GM23338 (cell line): ENCODE measurements at regions not wholly inside any gene's neighbourhood (a gene's known extent, or its start where the extent isn't known, plus 50 kb on each side); places are given as distances from the start of the nearest gene placed in this dataset.

Source experiments
- ATAC-seq: fragments of 200-7000 bp; cut with Tn5 transposase; 3 replicates; pipeline ENCODE4 v1.9.1; 2020
- DNase-seq: peaks from one replicate; pipeline ENCODE4 v3.0.0-alpha.2; 2015; ENCODE audit warnings: low spot score
- H2AFZ ChIP-seq: fragments of 200-600 bp; sonication (generic); 2 replicates; pipeline ENCODE4 v1.8.0; 2016; ENCODE audit warnings: antibody characterized with exemption, mild to moderate bottlenecking, moderate library complexity
- H3F3A ChIP-seq: fragments of 200-600 bp; sonication (generic); replicated peaks from 2 replicates; pipeline ENCODE4 v1.8.0; 2017; ENCODE audit warnings: antibody characterized with exemption, mixed run types, low read depth
- H3K27ac ChIP-seq: fragments of 200-600 bp; sonication (generic); 2 replicates; pipeline ENCODE4 v1.6.1; 2016; ENCODE audit warnings: low read depth
- H3K27me3 ChIP-seq: fragments of 200-600 bp; sonication (generic); 2 replicates; pipeline ENCODE4 v1.8.0; 2016; ENCODE audit warnings: mild to moderate bottlenecking, mixed run types, moderate library complexity; ENCODE audit not compliant: insufficient read depth
- H3K36me3 ChIP-seq: fragments of 200-600 bp; sonication (generic); 2 replicates; pipeline ENCODE4 v1.8.0; 2016; ENCODE audit warnings: mild to moderate bottlenecking; ENCODE audit not compliant: insufficient read depth
- H3K4me1 ChIP-seq: fragments of 200-600 bp; sonication (generic); 2 replicates; pipeline ENCODE4 v1.8.0; 2016; ENCODE audit warnings: mild to moderate bottlenecking, moderate library complexity; ENCODE audit not compliant: insufficient read depth
- H3K4me2 ChIP-seq: fragments of 200-600 bp; sonication (generic); 2 replicates; pipeline ENCODE4 v1.7.1; 2017; ENCODE audit warnings: mixed run types
- H3K4me3 ChIP-seq: fragments of 200-600 bp; sonication (generic); 2 replicates; pipeline ENCODE4 v1.6.1; 2016; ENCODE audit warnings: mixed run types
- H3K79me2 ChIP-seq: fragments of 200-600 bp; sonication (generic); replicated peaks from 2 replicates; pipeline ENCODE4 v1.8.0; 2017; ENCODE audit warnings: mild to moderate bottlenecking; ENCODE audit not compliant: insufficient read depth
- H3K9me2 ChIP-seq: fragments of 200-600 bp; sonication (generic); 2 replicates; pipeline ENCODE4 v1.8.0; 2017; ENCODE audit not compliant: insufficient read depth
- H4K20me1 ChIP-seq: fragments of 200-600 bp; sonication (generic); replicated peaks from 2 replicates; pipeline ENCODE4 v1.8.0; 2017; ENCODE audit warnings: mild to moderate bottlenecking; ENCODE audit not compliant: insufficient read depth
- H3K27ac Mint-ChIP-seq: 2 replicates; pipeline ENCODE4 v1.8.0; 2020; ENCODE audit warnings: inconsistent platforms, mild to moderate bottlenecking, moderate library complexity, mixed read lengths
- H3K27me3 Mint-ChIP-seq: 3 replicates; pipeline ENCODE4 v1.8.0; 2022; ENCODE audit warnings: low read depth, mild to moderate bottlenecking, moderate library complexity, mixed read lengths, inconsistent platforms; ENCODE audit not compliant: insufficient read depth, poor library complexity
- H3K36me3 Mint-ChIP-seq: 3 replicates; pipeline ENCODE4 v1.8.0; 2021; ENCODE audit warnings: low read depth, mild to moderate bottlenecking, inconsistent platforms, moderate library complexity, mixed read lengths
- H3K4me1 Mint-ChIP-seq: 3 replicates; pipeline ENCODE4 v1.8.0; 2020; ENCODE audit warnings: mild to moderate bottlenecking, inconsistent platforms, mixed read lengths
- H3K4me3 Mint-ChIP-seq: 3 replicates; pipeline ENCODE4 v1.8.0; 2021; ENCODE audit warnings: moderate library complexity, mild to moderate bottlenecking, inconsistent platforms, mixed read lengths
- H3K9me3 Mint-ChIP-seq: 3 replicates; pipeline ENCODE4 v1.8.0; 2020; ENCODE audit warnings: moderate library complexity, mild to moderate bottlenecking, inconsistent platforms, mixed read lengths
- CREB1 ChIP-seq: fragments of 250-450 bp; sonication (Bioruptor Pico); IDR thresholded peaks from 2 replicates; pipeline ENCODE4 v1.5.0; 2020; ENCODE audit warnings: low read depth, mild to moderate bottlenecking, moderate library complexity
- EZH2phosphoT487 ChIP-seq: fragments of 200-600 bp; sonication (generic); IDR thresholded peaks from one replicate; pipeline ENCODE4 v1.8.1; 2018; ENCODE audit warnings: antibody characterized with exemption; ENCODE audit not compliant: unreplicated experiment
- JUNB ChIP-seq: IDR thresholded peaks from one replicate; pipeline ENCODE4 v1.6.1; 2016; ENCODE audit warnings: antibody characterized with exemption; ENCODE audit not compliant: unreplicated experiment
- NANOG ChIP-seq: IDR thresholded peaks from 2 replicates; pipeline ENCODE4 v1.6.1; 2016; ENCODE audit warnings: antibody characterized with exemption, borderline replicate concordance
- STAT1 ChIP-seq: IDR thresholded peaks from one replicate; pipeline ENCODE4 v1.6.1; 2016; ENCODE audit warnings: antibody characterized with exemption; ENCODE audit not compliant: unreplicated experiment
- ZNF114 ChIP-seq: fragments of 250-450 bp; sonication (Bioruptor Pico); IDR thresholded peaks from 2 replicates; pipeline ENCODE4 v1.5.0; 2020; ENCODE audit warnings: mild to moderate bottlenecking, moderate library complexity
- ZNF331 ChIP-seq: fragments of 250-450 bp; sonication (Bioruptor Pico); IDR thresholded peaks from 2 replicates; pipeline ENCODE4 v1.5.0; 2020; ENCODE audit warnings: low read depth, mild to moderate bottlenecking, moderate library complexity
- TF ChIP-seq, protein P1 (sequence below): IDR thresholded peaks from 2 replicates; pipeline ENCODE4 v1.6.1; 2016; ENCODE audit warnings: antibody characterized with exemption
- TF ChIP-seq, protein P2 (sequence below), 2 experiments: fragments of 200-600 bp in 1 of 2; sonication (generic) in 1 of 2; conservative IDR thresholded peaks; 2 replicates each; pipeline versions ENCODE4 v1.5.1 to v1.6.1; 2016 to 2017; ENCODE audit warnings: antibody characterized with exemption in 2 of 2, low read depth in 2 of 2, mild to moderate bottlenecking in 2 of 2, moderate library complexity in 1 of 2
- TF ChIP-seq, protein P3 (sequence below): fragments of 250-450 bp; sonication (Bioruptor Pico); IDR thresholded peaks from 2 replicates; pipeline ENCODE4 v1.5.0; 2020; ENCODE audit warnings: mild to moderate bottlenecking, moderate library complexity
- TF ChIP-seq, protein P4 (sequence below): IDR thresholded peaks from one replicate; pipeline ENCODE4 v1.6.1; 2018; ENCODE audit warnings: antibody characterized with exemption; ENCODE audit not compliant: unreplicated experiment

DNA sequence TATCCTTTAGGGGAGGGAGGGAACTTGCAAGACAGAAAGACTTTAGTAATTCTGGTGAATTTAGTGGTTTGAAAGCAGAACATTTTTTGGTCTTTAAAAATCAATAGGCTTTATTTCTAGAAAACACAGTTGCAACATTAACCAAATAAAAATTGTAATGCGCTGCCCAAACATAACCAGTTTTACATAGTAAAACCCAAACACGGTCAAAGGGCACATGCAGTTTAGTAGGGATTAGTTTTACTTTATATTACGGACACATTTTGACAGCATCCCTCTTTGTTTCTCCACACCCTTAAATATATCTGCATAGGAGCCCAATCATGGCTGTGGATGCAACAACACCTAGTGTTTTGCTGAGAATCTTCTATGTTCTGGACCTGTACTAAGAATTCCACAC lies 156.7 kb downstream of the NR2F2 start:
- no peak overlapping the region for H3K4me3 ChIP-seq
- no peaks in the 10 kb centered on the region for H3K9me3 Mint-ChIP-seq
- H3K27ac Mint-ChIP-seq: no peak overlapping the region
- H3K36me3 ChIP-seq: no peaks in the 10 kb centered on the region
- no peak overlapping the region for H2AFZ ChIP-seq
- no peak overlapping the region for H3K4me3 Mint-ChIP-seq
- DNase-seq (no peak), ATAC-seq (no peak)
- no peaks in the 10 kb centered on the region for H3K36me3 Mint-ChIP-seq
- peaks cover 2% of the 10 kb centered on the region for H3K27me3 ChIP-seq
- no peak overlapping the region for H3K4me2 ChIP-seq
- H3K27me3 Mint-ChIP-seq: peaks cover 4% of the 10 kb centered on the region
- H3K27ac ChIP-seq: no peak overlapping the region
- no peaks in the 10 kb centered on the region; the same call in 2 of the 3 replicates for H3K4me1 Mint-ChIP-seq
- no peaks in the 10 kb centered on the region for H4K20me1 ChIP-seq
- H3K9me2 ChIP-seq: no peaks in the 10 kb centered on the region
- no peaks in the 10 kb centered on the region for H3K4me1 ChIP-seq
- H3F3A ChIP-seq: no peaks in the 10 kb centered on the region
- H3K79me2 ChIP-seq: no peaks in the 10 kb centered on the region
- TF ChIP-seq CREB1 (CRISPR knock-in tag): no peak
- no peak for TF ChIP-seq STAT1
- TF ChIP-seq ZNF331 (CRISPR knock-in tag): no peak
- TF ChIP-seq, protein P1, sequence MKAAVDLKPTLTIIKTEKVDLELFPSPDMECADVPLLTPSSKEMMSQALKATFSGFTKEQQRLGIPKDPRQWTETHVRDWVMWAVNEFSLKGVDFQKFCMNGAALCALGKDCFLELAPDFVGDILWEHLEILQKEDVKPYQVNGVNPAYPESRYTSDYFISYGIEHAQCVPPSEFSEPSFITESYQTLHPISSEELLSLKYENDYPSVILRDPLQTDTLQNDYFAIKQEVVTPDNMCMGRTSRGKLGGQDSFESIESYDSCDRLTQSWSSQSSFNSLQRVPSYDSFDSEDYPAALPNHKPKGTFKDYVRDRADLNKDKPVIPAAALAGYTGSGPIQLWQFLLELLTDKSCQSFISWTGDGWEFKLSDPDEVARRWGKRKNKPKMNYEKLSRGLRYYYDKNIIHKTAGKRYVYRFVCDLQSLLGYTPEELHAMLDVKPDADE: no peak
- TF ChIP-seq, protein P2, sequence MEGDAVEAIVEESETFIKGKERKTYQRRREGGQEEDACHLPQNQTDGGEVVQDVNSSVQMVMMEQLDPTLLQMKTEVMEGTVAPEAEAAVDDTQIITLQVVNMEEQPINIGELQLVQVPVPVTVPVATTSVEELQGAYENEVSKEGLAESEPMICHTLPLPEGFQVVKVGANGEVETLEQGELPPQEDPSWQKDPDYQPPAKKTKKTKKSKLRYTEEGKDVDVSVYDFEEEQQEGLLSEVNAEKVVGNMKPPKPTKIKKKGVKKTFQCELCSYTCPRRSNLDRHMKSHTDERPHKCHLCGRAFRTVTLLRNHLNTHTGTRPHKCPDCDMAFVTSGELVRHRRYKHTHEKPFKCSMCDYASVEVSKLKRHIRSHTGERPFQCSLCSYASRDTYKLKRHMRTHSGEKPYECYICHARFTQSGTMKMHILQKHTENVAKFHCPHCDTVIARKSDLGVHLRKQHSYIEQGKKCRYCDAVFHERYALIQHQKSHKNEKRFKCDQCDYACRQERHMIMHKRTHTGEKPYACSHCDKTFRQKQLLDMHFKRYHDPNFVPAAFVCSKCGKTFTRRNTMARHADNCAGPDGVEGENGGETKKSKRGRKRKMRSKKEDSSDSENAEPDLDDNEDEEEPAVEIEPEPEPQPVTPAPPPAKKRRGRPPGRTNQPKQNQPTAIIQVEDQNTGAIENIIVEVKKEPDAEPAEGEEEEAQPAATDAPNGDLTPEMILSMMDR (conservative IDR thresholded peaks at IDR 0.05; ENCODE audit: low read depth in 2 of 2): no peak
- no peak for TF ChIP-seq ZNF114 (CRISPR knock-in tag)
- TF ChIP-seq JUNB: no peak
- TF ChIP-seq, protein P3, sequence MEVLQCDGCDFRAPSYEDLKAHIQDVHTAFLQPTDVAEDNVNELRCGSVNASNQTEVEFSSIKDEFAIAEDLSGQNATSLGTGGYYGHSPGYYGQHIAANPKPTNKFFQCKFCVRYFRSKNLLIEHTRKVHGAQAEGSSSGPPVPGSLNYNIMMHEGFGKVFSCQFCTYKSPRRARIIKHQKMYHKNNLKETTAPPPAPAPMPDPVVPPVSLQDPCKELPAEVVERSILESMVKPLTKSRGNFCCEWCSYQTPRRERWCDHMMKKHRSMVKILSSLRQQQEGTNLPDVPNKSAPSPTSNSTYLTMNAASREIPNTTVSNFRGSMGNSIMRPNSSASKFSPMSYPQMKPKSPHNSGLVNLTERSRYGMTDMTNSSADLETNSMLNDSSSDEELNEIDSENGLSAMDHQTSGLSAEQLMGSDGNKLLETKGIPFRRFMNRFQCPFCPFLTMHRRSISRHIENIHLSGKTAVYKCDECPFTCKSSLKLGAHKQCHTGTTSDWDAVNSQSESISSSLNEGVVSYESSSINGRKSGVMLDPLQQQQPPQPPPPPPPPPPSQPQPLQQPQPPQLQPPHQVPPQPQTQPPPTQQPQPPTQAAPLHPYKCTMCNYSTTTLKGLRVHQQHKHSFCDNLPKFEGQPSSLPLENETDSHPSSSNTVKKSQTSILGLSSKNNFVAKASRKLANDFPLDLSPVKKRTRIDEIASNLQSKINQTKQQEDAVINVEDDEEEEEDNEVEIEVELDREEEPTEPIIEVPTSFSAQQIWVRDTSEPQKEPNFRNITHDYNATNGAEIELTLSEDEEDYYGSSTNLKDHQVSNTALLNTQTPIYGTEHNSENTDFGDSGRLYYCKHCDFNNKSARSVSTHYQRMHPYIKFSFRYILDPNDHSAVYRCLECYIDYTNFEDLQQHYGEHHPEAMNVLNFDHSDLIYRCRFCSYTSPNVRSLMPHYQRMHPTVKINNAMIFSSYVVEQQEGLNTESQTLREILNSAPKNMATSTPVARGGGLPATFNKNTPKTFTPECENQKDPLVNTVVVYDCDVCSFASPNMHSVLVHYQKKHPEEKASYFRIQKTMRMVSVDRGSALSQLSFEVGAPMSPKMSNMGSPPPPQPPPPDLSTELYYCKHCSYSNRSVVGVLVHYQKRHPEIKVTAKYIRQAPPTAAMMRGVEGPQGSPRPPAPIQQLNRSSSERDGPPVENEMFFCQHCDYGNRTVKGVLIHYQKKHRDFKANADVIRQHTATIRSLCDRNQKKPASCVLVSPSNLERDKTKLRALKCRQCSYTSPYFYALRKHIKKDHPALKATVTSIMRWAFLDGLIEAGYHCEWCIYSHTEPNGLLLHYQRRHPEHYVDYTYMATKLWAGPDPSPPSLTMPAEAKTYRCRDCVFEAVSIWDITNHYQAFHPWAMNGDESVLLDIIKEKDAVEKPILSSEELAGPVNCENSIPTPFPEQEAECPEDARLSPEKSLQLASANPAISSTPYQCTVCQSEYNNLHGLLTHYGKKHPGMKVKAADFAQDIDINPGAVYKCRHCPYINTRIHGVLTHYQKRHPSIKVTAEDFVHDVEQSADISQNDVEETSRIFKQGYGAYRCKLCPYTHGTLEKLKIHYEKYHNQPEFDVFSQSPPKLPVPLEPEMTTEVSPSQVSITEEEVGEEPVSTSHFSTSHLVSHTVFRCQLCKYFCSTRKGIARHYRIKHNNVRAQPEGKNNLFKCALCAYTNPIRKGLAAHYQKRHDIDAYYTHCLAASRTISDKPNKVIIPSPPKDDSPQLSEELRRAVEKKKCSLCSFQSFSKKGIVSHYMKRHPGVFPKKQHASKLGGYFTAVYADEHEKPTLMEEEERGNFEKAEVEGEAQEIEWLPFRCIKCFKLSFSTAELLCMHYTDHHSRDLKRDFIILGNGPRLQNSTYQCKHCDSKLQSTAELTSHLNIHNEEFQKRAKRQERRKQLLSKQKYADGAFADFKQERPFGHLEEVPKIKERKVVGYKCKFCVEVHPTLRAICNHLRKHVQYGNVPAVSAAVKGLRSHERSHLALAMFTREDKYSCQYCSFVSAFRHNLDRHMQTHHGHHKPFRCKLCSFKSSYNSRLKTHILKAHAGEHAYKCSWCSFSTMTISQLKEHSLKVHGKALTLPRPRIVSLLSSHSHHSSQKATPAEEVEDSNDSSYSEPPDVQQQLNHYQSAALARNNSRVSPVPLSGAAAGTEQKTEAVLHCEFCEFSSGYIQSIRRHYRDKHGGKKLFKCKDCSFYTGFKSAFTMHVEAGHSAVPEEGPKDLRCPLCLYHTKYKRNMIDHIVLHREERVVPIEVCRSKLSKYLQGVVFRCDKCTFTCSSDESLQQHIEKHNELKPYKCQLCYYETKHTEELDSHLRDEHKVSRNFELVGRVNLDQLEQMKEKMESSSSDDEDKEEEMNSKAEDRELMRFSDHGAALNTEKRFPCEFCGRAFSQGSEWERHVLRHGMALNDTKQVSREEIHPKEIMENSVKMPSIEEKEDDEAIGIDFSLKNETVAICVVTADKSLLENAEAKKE (CRISPR knock-in tag): no peak
- TF ChIP-seq NANOG: no peak
- no peak for TF ChIP-seq EZH2phosphoT487
- TF ChIP-seq, protein P4, sequence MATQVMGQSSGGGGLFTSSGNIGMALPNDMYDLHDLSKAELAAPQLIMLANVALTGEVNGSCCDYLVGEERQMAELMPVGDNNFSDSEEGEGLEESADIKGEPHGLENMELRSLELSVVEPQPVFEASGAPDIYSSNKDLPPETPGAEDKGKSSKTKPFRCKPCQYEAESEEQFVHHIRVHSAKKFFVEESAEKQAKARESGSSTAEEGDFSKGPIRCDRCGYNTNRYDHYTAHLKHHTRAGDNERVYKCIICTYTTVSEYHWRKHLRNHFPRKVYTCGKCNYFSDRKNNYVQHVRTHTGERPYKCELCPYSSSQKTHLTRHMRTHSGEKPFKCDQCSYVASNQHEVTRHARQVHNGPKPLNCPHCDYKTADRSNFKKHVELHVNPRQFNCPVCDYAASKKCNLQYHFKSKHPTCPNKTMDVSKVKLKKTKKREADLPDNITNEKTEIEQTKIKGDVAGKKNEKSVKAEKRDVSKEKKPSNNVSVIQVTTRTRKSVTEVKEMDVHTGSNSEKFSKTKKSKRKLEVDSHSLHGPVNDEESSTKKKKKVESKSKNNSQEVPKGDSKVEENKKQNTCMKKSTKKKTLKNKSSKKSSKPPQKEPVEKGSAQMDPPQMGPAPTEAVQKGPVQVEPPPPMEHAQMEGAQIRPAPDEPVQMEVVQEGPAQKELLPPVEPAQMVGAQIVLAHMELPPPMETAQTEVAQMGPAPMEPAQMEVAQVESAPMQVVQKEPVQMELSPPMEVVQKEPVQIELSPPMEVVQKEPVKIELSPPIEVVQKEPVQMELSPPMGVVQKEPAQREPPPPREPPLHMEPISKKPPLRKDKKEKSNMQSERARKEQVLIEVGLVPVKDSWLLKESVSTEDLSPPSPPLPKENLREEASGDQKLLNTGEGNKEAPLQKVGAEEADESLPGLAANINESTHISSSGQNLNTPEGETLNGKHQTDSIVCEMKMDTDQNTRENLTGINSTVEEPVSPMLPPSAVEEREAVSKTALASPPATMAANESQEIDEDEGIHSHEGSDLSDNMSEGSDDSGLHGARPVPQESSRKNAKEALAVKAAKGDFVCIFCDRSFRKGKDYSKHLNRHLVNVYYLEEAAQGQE: no peak
